ENCODE measurements at regions not wholly inside any gene's neighbourhood (a gene's known extent, or its start where the extent isn't known, plus 50 kb on each side); places are given as distances from the start of the nearest gene placed in this dataset.

DNA sequence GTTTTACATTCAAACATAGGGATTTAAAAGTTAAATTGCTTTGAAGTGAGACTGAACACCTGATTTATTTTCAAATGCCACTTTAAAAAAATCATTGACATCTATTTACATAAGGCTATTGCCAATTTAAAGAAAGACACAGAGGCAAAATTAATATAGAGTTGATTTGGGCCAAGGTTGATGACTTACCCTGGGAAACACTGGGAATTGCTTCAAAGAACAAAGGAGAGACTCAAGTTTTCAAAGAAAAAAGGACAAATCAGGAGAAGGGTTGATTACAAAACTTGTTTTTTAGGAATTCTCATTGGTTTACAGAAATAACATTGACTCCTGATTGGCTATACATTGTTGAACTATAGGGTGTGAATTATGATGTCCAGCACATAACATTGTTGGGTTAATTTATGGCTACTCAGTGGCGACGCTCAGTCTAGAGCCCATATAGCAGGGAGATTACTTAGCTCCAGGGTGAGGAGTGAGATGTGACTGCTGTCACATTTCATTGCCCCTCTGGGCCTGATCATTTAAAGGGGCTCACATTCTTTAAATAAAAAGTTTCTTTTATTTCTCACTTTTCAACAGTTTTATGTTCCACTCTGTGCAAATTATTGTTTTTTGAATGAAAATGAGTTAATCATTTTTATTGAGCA is 184.6 kb downstream of the SPATA18 start:
- H3K79me1 ChIP-seq (ENCODE audit: low read length) = no peaks in the 10 kb centered on the region
- H3K79me2 ChIP-seq (ENCODE audit: control insufficient read depth, insufficient read depth, low read length) = no peaks in the 10 kb centered on the region
- no peak overlapping the region for H4K5ac ChIP-seq (ENCODE audit: low read length)
- H3K27me3 ChIP-seq (ENCODE audit: insufficient read depth, low read length, poor library complexity) = no peaks in the 10 kb centered on the region
- no CpG with 5 or more reads among the region's 2 CpGs for WGBS (ENCODE audit: extremely low coverage, insufficient coverage, low lambda C conversion rate)
- H4K8ac ChIP-seq (ENCODE audit: low read depth, low read length) = peak overlapping the region; percentile 5
- H3K27ac ChIP-seq (ENCODE audit: low read depth, low read length) = no peak overlapping the region
- no peak overlapping the region for H2BK5ac ChIP-seq (ENCODE audit: low read length)
- H3K4ac ChIP-seq (ENCODE audit: low read depth, low read length) = no peak overlapping the region
- no peaks in the 10 kb centered on the region for H3K4me1 ChIP-seq (ENCODE audit: control insufficient read depth, low read depth, low read length)
- H2BK120ac ChIP-seq (ENCODE audit: low read depth, low read length) = peak overlapping the region; percentile 67
- no peak for DNase-seq
- no peak overlapping the region for H3K18ac ChIP-seq (ENCODE audit: low read length)
- no peak overlapping the region for H3K23ac ChIP-seq (ENCODE audit: low read length)
- no peak overlapping the region for H3K56ac ChIP-seq (ENCODE audit: low read length)
- H3K4me3 ChIP-seq (ENCODE audit: low read length) = no peak overlapping the region
- no peak overlapping the region for H2BK15ac ChIP-seq (replicated peaks; ENCODE audit: low read depth)
- no peaks in the 10 kb centered on the region for H3K36me3 ChIP-seq (ENCODE audit: control insufficient read depth, insufficient read depth, low read length)
- H3K4me2 ChIP-seq (ENCODE audit: low read length) = no peak overlapping the region
- no peak overlapping the region for H2AK5ac ChIP-seq (ENCODE audit: low read length)
- H3K9ac ChIP-seq (ENCODE audit: low read length) = no peak overlapping the region

DNA sequence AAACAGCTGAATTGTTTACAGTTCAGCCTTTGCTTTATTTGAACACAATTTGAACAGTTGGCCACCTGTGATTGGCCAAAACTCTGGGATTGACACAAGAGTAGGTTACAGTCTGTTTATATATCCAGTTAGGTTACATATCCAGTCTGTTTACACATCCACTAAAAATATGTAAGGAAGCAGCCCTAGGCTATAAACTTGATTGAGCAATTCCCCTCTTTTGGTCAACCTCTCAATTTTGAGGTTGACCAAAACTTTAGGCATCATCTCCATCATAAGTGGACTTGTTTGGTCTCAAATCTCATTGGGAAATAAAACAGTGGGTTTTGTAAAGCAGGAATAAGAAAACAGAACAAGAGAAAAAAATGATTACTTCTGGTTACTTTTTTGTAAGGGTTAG is 190.8 kb downstream of the SPATA18 start:
- H3K9ac ChIP-seq (ENCODE audit: low read length) = no peak overlapping the region

DNA sequence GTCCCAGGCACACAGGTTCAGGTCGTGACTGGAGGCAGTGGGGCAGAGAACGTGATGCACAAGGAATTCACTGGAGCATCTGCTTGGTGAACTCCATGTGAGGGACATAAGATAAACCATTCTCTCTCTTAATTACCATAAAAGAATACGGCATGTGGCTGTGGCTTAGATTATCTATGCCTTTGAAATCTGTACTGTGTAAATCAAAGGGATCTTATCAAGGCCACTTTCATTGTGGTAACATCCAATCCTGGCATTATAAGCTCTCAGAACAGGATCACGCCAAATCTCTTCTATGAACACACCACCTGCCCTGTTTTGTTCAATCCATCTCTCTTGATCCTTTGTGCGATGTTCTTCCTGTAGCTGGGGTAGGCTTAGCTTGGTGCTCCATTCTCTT is 192.3 kb downstream of the SPATA18 start:
- H3K56ac ChIP-seq (ENCODE audit: low read length) = no peak overlapping the region
- WGBS (ENCODE audit: extremely low coverage, insufficient coverage, low lambda C conversion rate) = no CpG with 5 or more reads among the region's 5 CpGs

More for the DNA sequence above, 190.8 kb downstream of the SPATA18 start:
- Histone ChIP-seq H3K36me3 (ENCODE audit: control insufficient read depth, insufficient read depth, low read length) (no peaks in the 10 kb centered on the region), H3K27ac (ENCODE audit: low read depth, low read length) (no peak overlapping the region), H2AK5ac (ENCODE audit: low read length) (no peak overlapping the region), H4K8ac (ENCODE audit: low read depth, low read length) (no peak overlapping the region), H2BK120ac (ENCODE audit: low read depth, low read length) (no peak overlapping the region), H3K79me2 (ENCODE audit: control insufficient read depth, insufficient read depth, low read length) (no peaks in the 10 kb centered on the region), H3K18ac (ENCODE audit: low read length) (no peak overlapping the region), H3K23ac (ENCODE audit: low read length) (no peak overlapping the region), H3K56ac (ENCODE audit: low read length) (no peak overlapping the region), H3K4me2 (ENCODE audit: low read length) (no peak overlapping the region), H3K4me1 (ENCODE audit: control insufficient read depth, low read depth, low read length) (no peaks in the 10 kb centered on the region), H3K4me3 (ENCODE audit: low read length) (no peak overlapping the region), H2BK15ac (replicated peaks; ENCODE audit: low read depth) (no peak overlapping the region), H3K79me1 (ENCODE audit: low read length) (no peaks in the 10 kb centered on the region), H3K27me3 (ENCODE audit: insufficient read depth, low read length, poor library complexity) (no peaks in the 10 kb centered on the region), H2BK5ac (ENCODE audit: low read length) (no peak overlapping the region), H3K4ac (ENCODE audit: low read depth, low read length) (no peak overlapping the region), H4K5ac (ENCODE audit: low read length) (no peak overlapping the region)
- no peak for DNase-seq

DNA sequence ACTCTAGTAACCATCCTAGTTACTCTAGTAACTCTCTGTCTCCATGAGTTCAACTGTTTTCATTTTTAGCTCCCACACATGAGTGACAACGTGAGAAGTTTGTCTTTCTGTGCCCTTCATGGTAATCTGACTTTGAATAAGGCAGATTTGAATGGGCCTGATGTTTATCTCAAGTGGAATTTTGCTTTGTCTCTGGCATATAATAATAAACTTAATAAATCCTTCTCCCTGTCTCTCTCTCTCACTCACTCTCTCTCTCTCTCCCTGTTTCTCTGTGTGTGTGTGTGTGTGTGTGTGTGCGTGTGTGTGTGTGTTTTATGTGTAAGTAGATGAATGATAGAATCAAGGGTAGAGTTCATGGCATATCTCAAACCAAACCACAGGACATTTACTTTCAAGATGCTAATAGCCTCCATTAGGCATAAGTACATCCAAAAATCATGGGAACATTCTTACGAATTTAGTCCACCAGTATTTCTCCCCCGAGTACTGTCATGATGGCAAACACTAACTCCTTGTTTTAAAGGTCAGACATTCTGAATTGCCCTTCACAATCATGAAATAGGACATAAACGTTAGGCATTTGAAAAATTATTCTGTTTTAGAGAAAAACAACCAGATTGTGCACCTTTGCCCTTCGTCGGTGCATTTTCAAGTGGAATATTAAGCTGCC is 193.1 kb downstream of the SPATA18 start:
- Histone ChIP-seq H4K5ac (ENCODE audit: low read length) (no peak overlapping the region), H3K79me2 (ENCODE audit: control insufficient read depth, insufficient read depth, low read length) (no peaks in the 10 kb centered on the region), H3K4me2 (ENCODE audit: low read length) (no peak overlapping the region), H3K4ac (ENCODE audit: low read depth, low read length) (no peak overlapping the region), H2BK15ac (replicated peaks; ENCODE audit: low read depth) (no peak overlapping the region), H2AK5ac (ENCODE audit: low read length) (no peak overlapping the region), H3K18ac (ENCODE audit: low read length) (no peak overlapping the region), H2BK120ac (ENCODE audit: low read depth, low read length) (no peak overlapping the region), H3K27me3 (ENCODE audit: insufficient read depth, low read length, poor library complexity) (no peaks in the 10 kb centered on the region), H3K23ac (ENCODE audit: low read length) (no peak overlapping the region), H3K36me3 (ENCODE audit: control insufficient read depth, insufficient read depth, low read length) (no peaks in the 10 kb centered on the region), H4K8ac (ENCODE audit: low read depth, low read length) (no peak overlapping the region), H3K4me3 (ENCODE audit: low read length) (no peak overlapping the region), H3K27ac (ENCODE audit: low read depth, low read length) (no peak overlapping the region), H3K4me1 (ENCODE audit: control insufficient read depth, low read depth, low read length) (no peaks in the 10 kb centered on the region), H3K9ac (ENCODE audit: low read length) (no peak overlapping the region), H3K56ac (ENCODE audit: low read length) (no peak overlapping the region), H3K79me1 (ENCODE audit: low read length) (no peaks in the 10 kb centered on the region), H2BK5ac (ENCODE audit: low read length) (no peak overlapping the region)
- no peak for DNase-seq
- no CpG with 5 or more reads among the region's 7 CpGs for WGBS (ENCODE audit: extremely low coverage, insufficient coverage, low lambda C conversion rate)

More for the DNA sequence above, 192.3 kb downstream of the SPATA18 start:
- no peak overlapping the region for H2AK5ac ChIP-seq (ENCODE audit: low read length)
- H3K27ac ChIP-seq (ENCODE audit: low read depth, low read length) = no peak overlapping the region
- no peaks in the 10 kb centered on the region for H3K79me1 ChIP-seq (ENCODE audit: low read length)
- H3K36me3 ChIP-seq (ENCODE audit: control insufficient read depth, insufficient read depth, low read length) = no peaks in the 10 kb centered on the region
- no peak overlapping the region for H3K23ac ChIP-seq (ENCODE audit: low read length)
- H3K4me2 ChIP-seq (ENCODE audit: low read length) = no peak overlapping the region
- no peak overlapping the region for H3K9ac ChIP-seq (ENCODE audit: low read length)
- no peak overlapping the region for H4K5ac ChIP-seq (ENCODE audit: low read length)
- H2BK5ac ChIP-seq (ENCODE audit: low read length) = no peak overlapping the region
- no peaks in the 10 kb centered on the region for H3K27me3 ChIP-seq (ENCODE audit: insufficient read depth, low read length, poor library complexity)
- no peaks in the 10 kb centered on the region for H3K4me1 ChIP-seq (ENCODE audit: control insufficient read depth, low read depth, low read length)
- H2BK120ac ChIP-seq (ENCODE audit: low read depth, low read length) = no peak overlapping the region
- H3K18ac ChIP-seq (ENCODE audit: low read length) = no peak overlapping the region
- no peak overlapping the region for H2BK15ac ChIP-seq (replicated peaks; ENCODE audit: low read depth)
- no peak overlapping the region for H4K8ac ChIP-seq (ENCODE audit: low read depth, low read length)
- no peak for DNase-seq
- no peaks in the 10 kb centered on the region for H3K79me2 ChIP-seq (ENCODE audit: control insufficient read depth, insufficient read depth, low read length)
- H3K4me3 ChIP-seq (ENCODE audit: low read length) = no peak overlapping the region
- H3K4ac ChIP-seq (ENCODE audit: low read depth, low read length) = no peak overlapping the region

DNA sequence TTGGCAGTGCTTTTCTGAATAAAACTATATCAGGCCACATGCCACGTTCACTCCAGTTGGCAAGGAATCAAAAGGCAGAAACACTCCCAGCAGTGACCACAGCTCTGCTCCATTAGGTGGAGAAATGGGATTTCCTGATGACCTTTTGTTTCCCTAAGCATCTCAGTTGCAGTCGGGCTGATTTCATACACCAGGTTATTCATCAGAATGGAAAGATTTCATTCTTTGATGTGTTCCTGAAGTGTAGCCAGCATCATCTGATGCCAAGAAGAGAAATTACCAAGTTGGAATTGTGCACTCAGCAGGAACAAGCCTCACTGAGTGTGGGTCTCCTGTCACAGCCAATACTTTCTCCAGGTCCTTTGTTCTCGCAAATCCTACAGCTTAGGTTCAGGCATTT is 193.7 kb downstream of the SPATA18 start:
- no peaks in the 10 kb centered on the region for H3K4me1 ChIP-seq (ENCODE audit: control insufficient read depth, low read depth, low read length)
- no peak overlapping the region for H2AK5ac ChIP-seq (ENCODE audit: low read length)
- no peak overlapping the region for H3K56ac ChIP-seq (ENCODE audit: low read length)
- H3K18ac ChIP-seq (ENCODE audit: low read length) = no peak overlapping the region
- no peak overlapping the region for H3K4ac ChIP-seq (ENCODE audit: low read depth, low read length)
- H3K23ac ChIP-seq (ENCODE audit: low read length) = no peak overlapping the region
- no peak overlapping the region for H3K27ac ChIP-seq (ENCODE audit: low read depth, low read length)
- H4K5ac ChIP-seq (ENCODE audit: low read length) = no peak overlapping the region
- H2BK5ac ChIP-seq (ENCODE audit: low read length) = no peak overlapping the region
- no peak overlapping the region for H2BK15ac ChIP-seq (replicated peaks; ENCODE audit: low read depth)
- DNase-seq = no peak
- no peaks in the 10 kb centered on the region for H3K36me3 ChIP-seq (ENCODE audit: control insufficient read depth, insufficient read depth, low read length)
- no peak overlapping the region for H3K4me3 ChIP-seq (ENCODE audit: low read length)
- no peaks in the 10 kb centered on the region for H3K79me1 ChIP-seq (ENCODE audit: low read length)
- no peak overlapping the region for H3K4me2 ChIP-seq (ENCODE audit: low read length)
- no CpG with 5 or more reads among the region's 3 CpGs for WGBS (ENCODE audit: extremely low coverage, insufficient coverage, low lambda C conversion rate)
- no peak overlapping the region for H4K8ac ChIP-seq (ENCODE audit: low read depth, low read length)
- H2BK120ac ChIP-seq (ENCODE audit: low read depth, low read length) = no peak overlapping the region
- no peaks in the 10 kb centered on the region for H3K27me3 ChIP-seq (ENCODE audit: insufficient read depth, low read length, poor library complexity)
- no peak overlapping the region for H3K9ac ChIP-seq (ENCODE audit: low read length)
- H3K79me2 ChIP-seq (ENCODE audit: control insufficient read depth, insufficient read depth, low read length) = no peaks in the 10 kb centered on the region

DNA sequence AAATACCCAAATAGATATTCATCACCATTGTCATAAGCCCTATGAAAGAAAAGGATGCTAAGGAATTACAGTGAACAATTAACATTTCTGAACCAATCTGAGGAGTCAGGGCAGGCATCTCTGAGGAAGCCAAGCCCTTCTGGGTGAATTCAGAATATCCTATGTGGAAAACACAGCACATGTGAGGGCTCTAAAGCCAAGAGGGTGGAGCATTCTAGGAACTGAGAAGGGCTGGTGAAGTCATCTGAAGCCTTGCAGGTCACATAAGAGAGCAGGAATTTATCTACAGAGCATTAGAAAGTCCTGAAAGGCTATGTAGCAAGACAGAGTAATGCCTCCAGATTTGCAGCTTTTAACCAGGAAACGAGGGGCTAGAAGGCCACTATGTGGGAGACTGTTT is 195.7 kb downstream of the SPATA18 start:
- Histone ChIP-seq H2BK15ac (replicated peaks; ENCODE audit: low read depth) (no peak overlapping the region), H3K27me3 (ENCODE audit: insufficient read depth, low read length, poor library complexity) (no peaks in the 10 kb centered on the region), H3K9ac (ENCODE audit: low read length) (no peak overlapping the region), H3K79me2 (ENCODE audit: control insufficient read depth, insufficient read depth, low read length) (no peaks in the 10 kb centered on the region), H2AK5ac (ENCODE audit: low read length) (no peak overlapping the region), H3K56ac (ENCODE audit: low read length) (no peak overlapping the region), H3K27ac (ENCODE audit: low read depth, low read length) (no peak overlapping the region), H3K4ac (ENCODE audit: low read depth, low read length) (no peak overlapping the region), H4K5ac (ENCODE audit: low read length) (no peak overlapping the region), H3K4me3 (ENCODE audit: low read length) (no peak overlapping the region), H3K4me2 (ENCODE audit: low read length) (no peak overlapping the region), H3K4me1 (ENCODE audit: control insufficient read depth, low read depth, low read length) (no peaks in the 10 kb centered on the region), H2BK5ac (ENCODE audit: low read length) (no peak overlapping the region), H2BK120ac (ENCODE audit: low read depth, low read length) (no peak overlapping the region), H3K23ac (ENCODE audit: low read length) (no peak overlapping the region), H4K8ac (ENCODE audit: low read depth, low read length) (no peak overlapping the region), H3K79me1 (ENCODE audit: low read length) (no peaks in the 10 kb centered on the region), H3K18ac (ENCODE audit: low read length) (no peak overlapping the region), H3K36me3 (ENCODE audit: control insufficient read depth, insufficient read depth, low read length) (no peaks in the 10 kb centered on the region)
- no CpG with 5 or more reads among the region's 1 CpG for WGBS (ENCODE audit: extremely low coverage, insufficient coverage, low lambda C conversion rate)
- DNase-seq = no peak
